K562 (cell line): ENCODE measurements at regions not wholly inside any gene's neighbourhood (a gene's known extent, or its start where the extent isn't known, plus 50 kb on each side); places are given as distances from the start of the nearest gene placed in this dataset.

Experiments
- ATAC-seq: fragments of 200-7000 bp; cut with Tn5 transposase; 3 replicates; pipeline ENCODE4 v1.9.1; 2020; ENCODE audit warnings: moderate library complexity
- BruUV-seq: library from RNA; stranded (reverse); fragments of 400-500 nt; replicated peaks from 2 replicates; lab custom pipeline; 2021; lab: Mats Ljungman, UMichigan
- CTCF ChIA-PET: fragments of 300-600 bp; formaldehyde crosslinking; extraction: SDS; loops from one replicate; lab custom pipeline; 2021; ENCODE audit warnings: low intra/inter-chr PET ratio; lab: Yijun Ruan, JAX
- POLR2A ChIA-PET: fragments of 300-600, 350-650 bp; sonication (Branson Sonifier 250); formaldehyde crosslinking; extraction: SDS; loops from one replicate; lab custom pipeline; 2021; ENCODE audit warnings: antibody characterized with exemption, inconsistent platforms; lab: Yijun Ruan, JAX
- DNase-seq, 4 experiments: peaks; one replicate each; pipeline versions ENCODE4 v3.0.0 to v3.0.0-alpha.2; 2011 to 2018; ENCODE audit warnings: low spot score in 3 of 4, mixed read lengths in 3 of 4; ENCODE audit errors: extremely low read depth in 1 of 4
- FAIRE-seq: peaks from 2 replicates; lab custom pipeline; 2011; peaks lifted over from hg19 to GRCh38; lab: Jason Lieb, UNC
- H2AFZ ChIP-seq: 2 replicates; pipeline ENCODE4 v1.6.0; 2011; ENCODE audit warnings: low read depth, low read length, control low read depth, inconsistent platforms
- H3K27ac ChIP-seq: fragments of 200-600 bp; 3 replicates; pipeline ENCODE4 v1.8.0; 2011; ENCODE audit warnings: low read depth, mild to moderate bottlenecking, control low read depth, inconsistent platforms, low read length, moderate library complexity, mixed read lengths; ENCODE audit errors: extremely low read depth
- H3K27me3 ChIP-seq, 2 experiments: fragments of 300-600 bp in 1 of 2; 2 replicates in 1 of 2; 3 replicates in 1 of 2; pipeline versions ENCODE4 v1.6.0 to v1.8.0; 2011; ENCODE audit warnings: inconsistent platforms in 2 of 2, low read length in 2 of 2, mild to moderate bottlenecking in 1 of 2, mixed read lengths in 1 of 2, moderate library complexity in 1 of 2; ENCODE audit not compliant: control insufficient read depth in 2 of 2, insufficient read depth in 2 of 2
- H3K36me3 ChIP-seq: fragments of 300-600 bp; 3 replicates; pipeline ENCODE4 v1.8.0; 2011; ENCODE audit warnings: mild to moderate bottlenecking, low read length, inconsistent platforms; ENCODE audit not compliant: control insufficient read depth, insufficient read depth
- H3K4me1 ChIP-seq, 2 experiments: fragments of 200-600 bp in 1 of 2; replicated peaks in 1 of 2; 2 replicates in 1 of 2; 3 replicates in 1 of 2; pipeline versions ENCODE4 v1.5.1 to v1.8.0; 2011; ENCODE audit warnings: inconsistent platforms in 2 of 2, low read length in 2 of 2, mild to moderate bottlenecking in 1 of 2, mixed read lengths in 1 of 2, moderate library complexity in 1 of 2; ENCODE audit not compliant: control insufficient read depth in 2 of 2, insufficient read depth in 2 of 2
- H3K4me2 ChIP-seq: 2 replicates; pipeline ENCODE4 v1.6.1; 2011; ENCODE audit warnings: low read length, control low read depth, inconsistent platforms, mixed read lengths; ENCODE audit not compliant: insufficient read depth
- H3K4me3 ChIP-seq: fragments of 200-600 bp; sonication (generic), shearing (Covaris generic); 2 replicates; pipeline ENCODE4 v1.5.1; 2016; ENCODE audit warnings: control low read depth, inconsistent platforms
- H3K79me2 ChIP-seq: fragments of 200-600 bp; 3 replicates; pipeline ENCODE4 v1.8.0; 2011; ENCODE audit warnings: low read length, inconsistent platforms; ENCODE audit not compliant: control insufficient read depth, insufficient read depth
- H3K9ac ChIP-seq, 2 experiments: 2 replicates each; pipeline versions ENCODE4 v1.6.0 to v1.6.1; 2011; ENCODE audit warnings: low read depth in 2 of 2, low read length in 2 of 2, control low read depth in 1 of 2, inconsistent platforms in 1 of 2, mild to moderate bottlenecking in 1 of 2, mixed read lengths in 1 of 2; ENCODE audit not compliant: insufficient read depth in 1 of 2
- H3K9me1 ChIP-seq: one replicate; pipeline ENCODE4 v1.6.0; 2011; ENCODE audit warnings: inconsistent platforms, mild to moderate bottlenecking, low read length, moderate library complexity; ENCODE audit not compliant: control insufficient read depth, insufficient read depth
- H3K9me3 ChIP-seq: replicated peaks from 2 replicates; pipeline ENCODE4 v1.5.1; 2011; ENCODE audit warnings: low read depth, low read length, inconsistent platforms; ENCODE audit not compliant: control insufficient read depth, insufficient read depth
- H4K20me1 ChIP-seq: replicated peaks from 2 replicates; pipeline ENCODE4 v1.6.1; 2011; ENCODE audit warnings: low read length, inconsistent platforms, mixed read lengths; ENCODE audit not compliant: control insufficient read depth, insufficient read depth
- CBX8 ChIP-seq: fragments of 200-600 bp; sonication (generic); IDR thresholded peaks from 2 replicates; pipeline ENCODE4 v1.6.1; 2012; ENCODE audit warnings: borderline replicate concordance, mixed run types, low read depth, mild to moderate bottlenecking, moderate library complexity, mixed read lengths, low read length, control low read depth, inconsistent platforms; ENCODE audit not compliant: poor library complexity, severe bottlenecking; ENCODE audit errors: extremely low read depth
- CEBPG ChIP-seq, 3 experiments: fragments of 200-800 bp in 1 of 3; sonication (Bioruptor generic) in 1 of 3; sonication (generic) in 1 of 3; formaldehyde crosslinking in 1 of 3; IDR thresholded peaks in 2 of 3; conservative IDR thresholded peaks in 1 of 3; 2 replicates each; pipeline versions ENCODE4 v1.6.1 to v1.8.0; 2016 to 2022; ENCODE audit warnings: missing compliant biosample characterization in 2 of 3, missing genetic modification characterization in 2 of 3, mild to moderate bottlenecking in 1 of 3, missing genetic modification reagents in 1 of 3
- CTBP1 ChIP-seq: fragments of 450-650 bp; IDR thresholded peaks from 2 replicates; pipeline ENCODE4 v1.6.1; 2016; ENCODE audit warnings: borderline replicate concordance
- EGR1 ChIP-seq: fragments of 450-650 bp; conservative IDR thresholded peaks from 2 replicates; pipeline ENCODE4 v1.6.1; 2017; ENCODE audit warnings: mild to moderate bottlenecking
- EP300 ChIP-seq: IDR thresholded peaks from 2 replicates; pipeline ENCODE4 v1.6.1; 2012; ENCODE audit warnings: low read length, improper control_type of control experiment
- GATA2 ChIP-seq: sonication (generic); formaldehyde crosslinking; IDR thresholded peaks from 2 replicates; pipeline ENCODE4 v1.4.0; 2020; ENCODE audit warnings: mild to moderate bottlenecking, missing genetic modification reagents
- HDAC1 ChIP-seq, 2 experiments: fragments of 450-650 bp; IDR thresholded peaks; 2 replicates each; pipeline ENCODE4 v1.6.1; 2016 to 2017; ENCODE audit warnings: inconsistent platforms in 1 of 2, mild to moderate bottlenecking in 1 of 2, moderate library complexity in 1 of 2
- PCBP2 ChIP-seq: fragments of 200-400 bp; formaldehyde crosslinking; IDR thresholded peaks from 2 replicates; pipeline ENCODE4 v1.6.1; 2018; ENCODE audit warnings: low read length, low read depth, mild to moderate bottlenecking, moderate library complexity; ENCODE audit not compliant: poor library complexity, severe bottlenecking
- RAD51 ChIP-seq: fragments of 450-650 bp; IDR thresholded peaks from 2 replicates; pipeline ENCODE4 v1.7.1; 2016; ENCODE audit warnings: low read depth, mild to moderate bottlenecking, borderline replicate concordance
- RHOXF2B ChIP-seq: fragments of 250-450 bp; sonication (Bioruptor Pico); conservative IDR thresholded peaks from 2 replicates; pipeline ENCODE4 v1.5.1; 2021
- TARDBP ChIP-seq: fragments of 450-650 bp; IDR thresholded peaks from 2 replicates; pipeline ENCODE4 v1.6.1; 2016
- ZNF184 ChIP-seq: sonication (generic); formaldehyde crosslinking; IDR thresholded peaks from 2 replicates; pipeline ENCODE4 v1.5.0; 2020; ENCODE audit warnings: missing genetic modification reagents
- ZNF507 ChIP-seq: conservative IDR thresholded peaks from 2 replicates; pipeline ENCODE4 v1.6.1; 2017; ENCODE audit warnings: missing genetic modification characterization, missing compliant biosample characterization
- WGBS: fragments of 100-300 bp; shearing (Covaris generic); methylation state at CpG from one replicate; pipeline ENCODE4 v1.1.6; 2016; ENCODE audit warnings: low coverage, mixed read lengths; ENCODE audit not compliant: insufficient coverage; ENCODE audit errors: missing lambda C conversion rate; 5-methylcytosine and 5-hydroxymethylcytosine counted together
- in situ Hi-C: fragments of 300-500 bp; cut with MboI; formaldehyde crosslinking; loops from 4 replicates; pipeline ENCODE4 v1.15.0; 2018; ENCODE audit warnings: inconsistent platforms, mixed read lengths
- intact Hi-C: fragments of 100-400 bp; cut with micrococcal nuclease; formaldehyde crosslinking; loops from 2 replicates; pipeline ENCODE4 v1.14.2; 2022
- TF ChIP-seq, protein P1 (sequence below): fragments of 450-650 bp; IDR thresholded peaks from 2 replicates; pipeline ENCODE4 v1.7.1; 2018; ENCODE audit warnings: mild to moderate bottlenecking, low read depth; ENCODE audit not compliant: partially characterized antibody

DNA sequence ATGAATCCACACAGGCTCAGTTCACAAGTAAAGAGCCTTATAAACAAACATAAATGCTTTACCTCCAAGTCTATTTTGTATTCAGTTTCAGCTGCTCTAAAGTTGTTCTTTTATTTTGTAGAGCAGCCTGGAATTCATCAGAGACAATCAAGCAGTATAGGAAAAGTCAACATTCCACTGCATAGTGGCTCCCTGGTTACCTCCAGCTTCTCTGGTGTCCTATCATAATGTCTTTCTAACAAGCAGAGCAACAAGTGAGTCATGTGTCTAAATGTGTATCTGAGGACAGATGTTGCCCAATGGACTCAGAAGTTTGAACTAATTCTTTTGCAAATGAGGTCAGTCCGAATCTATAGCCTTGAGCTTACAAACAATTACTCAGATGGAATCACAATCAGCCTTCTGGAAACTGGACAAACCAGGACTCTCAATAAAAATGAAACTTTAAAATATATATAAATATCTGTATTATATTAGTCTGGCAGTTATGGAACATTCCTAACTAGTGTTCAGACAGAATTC, 292.0 kb upstream of the TOM1L1 start:
- in situ Hi-C loops (no loop called here), intact Hi-C loops (no loop called here)
- ChIA-PET CTCF (no interaction called here), POLR2A (no interaction called here)
- no TSS peak for BruUV-seq
- no peak for ATAC-seq
- Histone ChIP-seq H3K27me3 (no peaks in the 10 kb centered on the region), H3K27ac (no peak overlapping the region), H4K20me1 (no peaks in the 10 kb centered on the region), H3K9me3 (no peaks in the 10 kb centered on the region), H3K4me3 (no peak overlapping the region), H3K4me1 (no peaks in the 10 kb centered on the region), H3K4me2 (no peak overlapping the region), H3K36me3 (no peaks in the 10 kb centered on the region), H3K9me1 (no peaks in the 10 kb centered on the region), H2AFZ (no peak overlapping the region), H3K9ac (no peak overlapping the region), H3K79me2 (no peaks in the 10 kb centered on the region)
- TF ChIP-seq EGR1: no peak
- no peak for TF ChIP-seq HDAC1 (IDR thresholded peaks at IDR 0.05)
- TF ChIP-seq ZNF184 (CRISPR knock-in tag): no peak
- no peak for FAIRE-seq
- DNase-seq: no peak
- 0% methylated on average over 1 of the region's 1 CpG for WGBS

DNA sequence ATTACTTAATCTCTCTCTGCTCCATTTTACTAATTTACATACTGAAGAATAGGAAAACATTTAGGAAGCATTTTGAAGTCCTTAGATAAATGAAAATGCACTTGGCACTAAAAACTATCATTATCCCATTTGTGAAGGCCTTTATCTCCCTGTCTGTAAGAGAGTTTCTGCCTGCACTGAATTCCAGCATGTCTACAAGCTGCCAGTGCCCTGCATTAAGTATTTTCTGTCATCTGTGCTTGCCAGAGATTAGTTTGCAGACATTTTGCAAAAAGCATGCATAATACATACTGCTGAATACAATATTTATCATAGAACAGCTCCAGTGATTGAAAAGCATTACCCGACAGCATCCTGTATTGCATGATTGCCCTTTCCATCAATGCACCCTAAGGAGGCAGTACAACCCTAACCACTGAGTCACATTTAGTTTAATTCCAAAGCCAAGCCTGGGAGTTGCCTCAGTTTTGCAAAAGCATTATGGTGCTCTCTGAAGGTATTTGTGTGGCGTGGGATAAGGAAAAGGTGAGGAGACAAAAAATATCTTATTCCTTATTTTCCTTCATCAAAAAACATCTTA, 280.2 kb upstream of the TOM1L1 start:
- Histone ChIP-seq H3K9ac (no peak overlapping the region), H3K36me3 (no peaks in the 10 kb centered on the region), H2AFZ (no peak overlapping the region), H4K20me1 (no peaks in the 10 kb centered on the region), H3K4me1 (no peaks in the 10 kb centered on the region), H3K4me2 (no peak overlapping the region), H3K9me1 (no peaks in the 10 kb centered on the region), H3K79me2 (no peaks in the 10 kb centered on the region), H3K4me3 (no peak overlapping the region), H3K27me3 (no peaks in the 10 kb centered on the region), H3K27ac (no peak overlapping the region), H3K9me3 (no peaks in the 10 kb centered on the region)
- ChIA-PET CTCF (no interaction called here), POLR2A (no interaction called here)
- intact Hi-C loops (no loop called here), in situ Hi-C loops (no loop called here)
- BruUV-seq: no TSS peak
- WGBS: 0% methylated on average over 2 of the region's 2 CpGs
- DNase-seq (no peak), ATAC-seq (no peak), FAIRE-seq (no peak)
- TF ChIP-seq, protein P1, sequence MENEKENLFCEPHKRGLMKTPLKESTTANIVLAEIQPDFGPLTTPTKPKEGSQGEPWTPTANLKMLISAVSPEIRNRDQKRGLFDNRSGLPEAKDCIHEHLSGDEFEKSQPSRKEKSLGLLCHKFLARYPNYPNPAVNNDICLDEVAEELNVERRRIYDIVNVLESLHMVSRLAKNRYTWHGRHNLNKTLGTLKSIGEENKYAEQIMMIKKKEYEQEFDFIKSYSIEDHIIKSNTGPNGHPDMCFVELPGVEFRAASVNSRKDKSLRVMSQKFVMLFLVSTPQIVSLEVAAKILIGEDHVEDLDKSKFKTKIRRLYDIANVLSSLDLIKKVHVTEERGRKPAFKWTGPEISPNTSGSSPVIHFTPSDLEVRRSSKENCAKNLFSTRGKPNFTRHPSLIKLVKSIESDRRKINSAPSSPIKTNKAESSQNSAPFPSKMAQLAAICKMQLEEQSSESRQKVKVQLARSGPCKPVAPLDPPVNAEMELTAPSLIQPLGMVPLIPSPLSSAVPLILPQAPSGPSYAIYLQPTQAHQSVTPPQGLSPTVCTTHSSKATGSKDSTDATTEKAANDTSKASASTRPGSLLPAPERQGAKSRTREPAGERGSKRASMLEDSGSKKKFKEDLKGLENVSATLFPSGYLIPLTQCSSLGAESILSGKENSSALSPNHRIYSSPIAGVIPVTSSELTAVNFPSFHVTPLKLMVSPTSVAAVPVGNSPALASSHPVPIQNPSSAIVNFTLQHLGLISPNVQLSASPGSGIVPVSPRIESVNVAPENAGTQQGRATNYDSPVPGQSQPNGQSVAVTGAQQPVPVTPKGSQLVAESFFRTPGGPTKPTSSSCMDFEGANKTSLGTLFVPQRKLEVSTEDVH: no peak
- no peak for TF ChIP-seq ZNF507 (tag)
- no peak for TF ChIP-seq RAD51
- no peak for TF ChIP-seq PCBP2
- no peak for TF ChIP-seq RHOXF2B
- no peak for TF ChIP-seq EP300
- TF ChIP-seq CEBPG (CRISPR knock-in tag; IDR thresholded peaks at IDR 0.05): no peak
- TF ChIP-seq CEBPG (tag; conservative IDR thresholded peaks at IDR 0.05 in 1 of 2, IDR thresholded peaks at IDR 0.05 in 1 of 2): no peak
- no peak for TF ChIP-seq GATA2 (CRISPR knock-in tag)
- no peak for TF ChIP-seq CTBP1
- no peak for TF ChIP-seq TARDBP
- no peak for TF ChIP-seq CBX8
